GM23248 (cell line): ENCODE measurements at regions not wholly inside any gene's neighbourhood (a gene's known extent, or its start where the extent isn't known, plus 50 kb on each side); places are given as distances from the start of the nearest gene placed in this dataset.

Source experiments
- EZH2 ChIP-seq: fragments of 200-600 bp; sonication (generic); IDR thresholded peaks from 2 replicates; pipeline ENCODE4 v1.6.1; 2018; ENCODE audit warnings: antibody characterized with exemption, mild to moderate bottlenecking; ENCODE audit not compliant: insufficient read depth, poor library complexity, severe bottlenecking
- EZH2phosphoT487 ChIP-seq: fragments of 200-600 bp; sonication (generic); IDR thresholded peaks from 2 replicates; pipeline ENCODE4 v1.6.1; 2018; ENCODE audit warnings: antibody characterized with exemption, moderate library complexity, mild to moderate bottlenecking, low read depth; ENCODE audit not compliant: insufficient read depth

DNA sequence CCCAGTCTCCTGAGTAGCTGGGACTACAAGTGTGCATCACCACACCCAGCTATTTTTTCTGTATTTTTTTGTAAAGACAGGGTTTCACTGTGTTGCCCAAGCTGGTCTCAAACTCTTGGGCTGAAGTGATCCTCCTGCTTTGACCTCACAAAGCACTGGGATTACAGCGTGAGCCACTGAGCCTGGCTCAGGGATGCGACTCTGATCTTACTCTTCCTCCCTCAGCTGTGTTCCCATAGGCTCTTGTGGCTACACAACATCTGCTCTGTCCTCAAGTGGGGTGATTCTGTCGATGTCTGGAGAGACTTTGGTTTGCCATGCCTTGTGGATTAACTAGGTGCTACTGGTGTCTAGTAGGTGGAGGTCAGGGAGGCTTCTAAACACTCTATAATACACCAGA is 127.0 kb upstream of the SERPIND1 start:
- TF ChIP-seq EZH2: no peak
- no peak for TF ChIP-seq EZH2phosphoT487
